A673 (cell line): ENCODE measurements at regions not wholly inside any gene's neighbourhood (a gene's known extent, or its start where the extent isn't known, plus 50 kb on each side); places are given as distances from the start of the nearest gene placed in this dataset.
A peak's percentile ranks its signal among the peaks of the same experiment; 100 is the strongest.

Experiments
- BruUV-seq: library from RNA; stranded (reverse); fragments of 400-500 nt; replicated peaks from 2 replicates; lab custom pipeline; 2021; lab: Mats Ljungman, UMichigan
- CTCF ChIA-PET: fragments of 300-600 bp; sonication (Branson Sonifier 250); formaldehyde crosslinking; loops from one replicate; lab custom pipeline; 2022; ENCODE audit warnings: antibody characterized with exemption; lab: Charles Lee
- POLR2A ChIA-PET: fragments of 300-600 bp; sonication (Branson Sonifier 250); formaldehyde crosslinking; loops from one replicate; lab custom pipeline; 2022; ENCODE audit warnings: antibody characterized with exemption; ENCODE audit not compliant: low non-redundant PET; lab: Charles Lee
- DNase-seq: peaks from one replicate; pipeline ENCODE4 v3.0.0-alpha.2; 2015; ENCODE audit warnings: low spot score
- H3K27ac ChIP-seq: fragments of 200-600 bp; sonication (generic); 2 replicates; pipeline ENCODE4 v1.5.1; 2016; ENCODE audit warnings: mixed run types, low read depth, mild to moderate bottlenecking, mixed read lengths, antibody characterized with exemption, low read length; ENCODE audit not compliant: poor library complexity, severe bottlenecking
- H3K27me3 ChIP-seq: fragments of 200-600 bp; sonication (generic); replicated peaks from 2 replicates; pipeline ENCODE4 v1.6.1; 2017; ENCODE audit warnings: mixed run types, low read depth, mild to moderate bottlenecking, mixed read lengths, antibody characterized with exemption, low read length; ENCODE audit not compliant: insufficient read depth, poor library complexity
- H3K36me3 ChIP-seq: fragments of 200-600 bp; sonication (generic); 2 replicates; pipeline ENCODE4 v1.6.1; 2016; ENCODE audit warnings: mixed run types, mild to moderate bottlenecking, mixed read lengths, antibody characterized with exemption, low read length; ENCODE audit not compliant: insufficient read depth, poor library complexity, severe bottlenecking
- H3K4me1 ChIP-seq: fragments of 200-600 bp; sonication (generic); 2 replicates; pipeline ENCODE4 v1.6.1; 2017; ENCODE audit warnings: mixed run types, mild to moderate bottlenecking, mixed read lengths, antibody characterized with exemption, low read length; ENCODE audit not compliant: insufficient read depth, poor library complexity, severe bottlenecking
- H3K4me3 ChIP-seq: fragments of 200-600 bp; sonication (generic); 2 replicates; pipeline ENCODE4 v1.5.1; 2016; ENCODE audit warnings: low read depth, mixed run types, mild to moderate bottlenecking, mixed read lengths, low read length; ENCODE audit not compliant: poor library complexity, severe bottlenecking
- H3K9me3 ChIP-seq: fragments of 200-600 bp; sonication (generic); 2 replicates; pipeline ENCODE4 v1.6.1; 2016; ENCODE audit warnings: mixed run types, low read depth, mild to moderate bottlenecking, mixed read lengths, antibody characterized with exemption, low read length; ENCODE audit not compliant: poor library complexity, severe bottlenecking
- EZH2 ChIP-seq: fragments of 200-600 bp; sonication (generic); IDR thresholded peaks from 2 replicates; pipeline ENCODE4 v1.6.1; 2017; ENCODE audit warnings: borderline replicate concordance, low read depth, mild to moderate bottlenecking, mixed read lengths, antibody characterized with exemption, low read length; ENCODE audit not compliant: poor library complexity, severe bottlenecking
- intact Hi-C: fragments of 100-400 bp; cut with micrococcal nuclease; formaldehyde crosslinking; loops from one replicate; pipeline ENCODE4 v1.10.0; 2022; ENCODE audit not compliant: unreplicated experiment
- TF ChIP-seq, protein P1 (sequence below): fragments of 300-800, 200-600 bp; sonication (generic); conservative IDR thresholded peaks from 2 replicates; pipeline ENCODE4 v1.5.1; 2017; ENCODE audit warnings: low read depth, mild to moderate bottlenecking, antibody characterized with exemption, low read length, moderate library complexity, mixed read lengths

- no peaks in the 10 kb centered on the region for H3K27me3 ChIP-seq
- intact Hi-C loops: no loop called here
Measured at GRCh38 chr11:129686269-129686668, 129.4 kb upstream of the TMEM45B start.

DNA sequence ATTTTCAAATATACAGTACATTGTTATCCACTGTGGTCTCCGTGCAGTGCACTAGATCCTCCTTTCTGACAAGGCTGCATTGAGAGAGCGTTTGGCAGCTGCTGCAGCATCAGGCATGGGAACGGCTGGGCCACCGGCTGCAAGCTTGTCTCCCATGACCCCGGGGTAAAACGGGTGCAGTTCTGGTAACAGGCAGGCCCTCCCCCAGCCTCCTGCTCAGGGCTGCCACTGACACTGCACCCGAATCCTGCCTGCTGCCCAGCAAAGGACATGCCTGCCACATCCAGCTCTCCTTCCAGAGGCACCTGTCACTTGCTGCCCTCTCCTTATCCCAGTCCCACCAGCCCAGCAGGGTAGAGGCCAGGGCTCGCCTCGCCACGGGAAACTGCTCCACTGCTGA lies 124.5 kb upstream of the TMEM45B start:
- no TSS peak for BruUV-seq
- DNase-seq: no peak
- intact Hi-C loops: no loop called here

More at GRCh38 chr11:129686269-129686668, 129.4 kb upstream of the TMEM45B start:
- BruUV-seq: no TSS peak
- Histone ChIP-seq H3K4me1 (no peaks in the 10 kb centered on the region), H3K4me3 (no peak overlapping the region), H3K9me3 (no peaks in the 10 kb centered on the region), H3K27ac (no peak overlapping the region), H3K36me3 (no peaks in the 10 kb centered on the region)
- TF ChIP-seq, protein P1, sequence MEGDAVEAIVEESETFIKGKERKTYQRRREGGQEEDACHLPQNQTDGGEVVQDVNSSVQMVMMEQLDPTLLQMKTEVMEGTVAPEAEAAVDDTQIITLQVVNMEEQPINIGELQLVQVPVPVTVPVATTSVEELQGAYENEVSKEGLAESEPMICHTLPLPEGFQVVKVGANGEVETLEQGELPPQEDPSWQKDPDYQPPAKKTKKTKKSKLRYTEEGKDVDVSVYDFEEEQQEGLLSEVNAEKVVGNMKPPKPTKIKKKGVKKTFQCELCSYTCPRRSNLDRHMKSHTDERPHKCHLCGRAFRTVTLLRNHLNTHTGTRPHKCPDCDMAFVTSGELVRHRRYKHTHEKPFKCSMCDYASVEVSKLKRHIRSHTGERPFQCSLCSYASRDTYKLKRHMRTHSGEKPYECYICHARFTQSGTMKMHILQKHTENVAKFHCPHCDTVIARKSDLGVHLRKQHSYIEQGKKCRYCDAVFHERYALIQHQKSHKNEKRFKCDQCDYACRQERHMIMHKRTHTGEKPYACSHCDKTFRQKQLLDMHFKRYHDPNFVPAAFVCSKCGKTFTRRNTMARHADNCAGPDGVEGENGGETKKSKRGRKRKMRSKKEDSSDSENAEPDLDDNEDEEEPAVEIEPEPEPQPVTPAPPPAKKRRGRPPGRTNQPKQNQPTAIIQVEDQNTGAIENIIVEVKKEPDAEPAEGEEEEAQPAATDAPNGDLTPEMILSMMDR: no peak
- no peak for TF ChIP-seq EZH2
- DNase-seq: no peak
- ChIA-PET CTCF (no interaction called here), POLR2A (no interaction called here)

GRCh38 chr11:129694538-129694937 lies 121.1 kb upstream of the TMEM45B start:
- no TSS peak for BruUV-seq
- intact Hi-C loops: no loop called here
- POLR2A ChIA-PET: no interaction called here

More for the DNA sequence above, 124.5 kb upstream of the TMEM45B start:
- H3K9me3 ChIP-seq: no peaks in the 10 kb centered on the region
- CTCF ChIA-PET: no interaction called here
- POLR2A ChIA-PET: no interaction called here
- no peaks in the 10 kb centered on the region for H3K27me3 ChIP-seq
- no peak overlapping the region for H3K27ac ChIP-seq
- no peaks in the 10 kb centered on the region for H3K36me3 ChIP-seq
- TF ChIP-seq EZH2: no peak
- TF ChIP-seq, protein P1: no peak
- peaks cover 16% of the 10 kb centered on the region for H3K4me1 ChIP-seq
- no peak overlapping the region for H3K4me3 ChIP-seq

More at GRCh38 chr11:129694538-129694937, 121.1 kb upstream of the TMEM45B start:
- Histone ChIP-seq H3K4me3 (no peak overlapping the region), H3K27me3 (no peaks in the 10 kb centered on the region), H3K27ac (peak overlapping the region; percentile 71), H3K36me3 (no peaks in the 10 kb centered on the region), H3K9me3 (no peaks in the 10 kb centered on the region), H3K4me1 (peaks cover 43% of the 10 kb centered on the region)
- TF ChIP-seq, protein P1: peak; percentile 43
- no peak for TF ChIP-seq EZH2
- CTCF ChIA-PET: interaction anchor here (0.9 to 2.2 kb wide), 4 partner anchors 151 to 330 kb away, joined by 4 to 18 read pairs (median 8); partner anchors contain the start of gene BARX2
- DNase-seq: peak; percentile 28
